Skeletal muscle tissue (tissue), 3 donors: ENCODE measurements at regions not wholly inside any gene's neighbourhood (a gene's known extent, or its start where the extent isn't known, plus 50 kb on each side); places are given as distances from the start of the nearest gene placed in this dataset.
A peak's percentile ranks its signal among the peaks of the same experiment; 100 is the strongest.

Experiments used
- H3K27ac ChIP-seq: one replicate; pipeline ENCODE4 v1.7.0; 2013; ENCODE audit warnings: mild to moderate bottlenecking, low read depth, low read length, inconsistent platforms
- H3K27me3 ChIP-seq, 3 donors: one replicate each; pipeline ENCODE4 v1.7.0; 2013; ENCODE audit warnings: low read length in 3 of 3; ENCODE audit not compliant: control insufficient read depth in 3 of 3, insufficient read depth in 3 of 3
- H3K36me3 ChIP-seq, 3 donors: one replicate each; pipeline ENCODE4 v1.7.0; 2013; ENCODE audit warnings: low read length in 3 of 3; ENCODE audit not compliant: control insufficient read depth in 3 of 3, insufficient read depth in 3 of 3
- H3K4me1 ChIP-seq, 3 donors: one replicate each; pipeline ENCODE4 v1.7.0; 2013; ENCODE audit warnings: low read length in 3 of 3, mild to moderate bottlenecking in 3 of 3; ENCODE audit not compliant: control insufficient read depth in 3 of 3, insufficient read depth in 3 of 3
- H3K4me3 ChIP-seq, 3 donors: one replicate each; pipeline ENCODE4 v1.7.0; 2013; ENCODE audit warnings: low read length in 3 of 3
- H3K9ac ChIP-seq, 3 donors: one replicate each; pipeline ENCODE4 v1.7.0; 2013; ENCODE audit warnings: low read length in 3 of 3, mild to moderate bottlenecking in 3 of 3, moderate library complexity in 2 of 3, low read depth in 1 of 3
- H3K9me3 ChIP-seq, 3 donors: one replicate each; pipeline ENCODE4 v1.7.0; 2013; ENCODE audit warnings: low read length in 3 of 3; ENCODE audit not compliant: control insufficient read depth in 3 of 3
- donor health status: Osteomylitis.

DNA sequence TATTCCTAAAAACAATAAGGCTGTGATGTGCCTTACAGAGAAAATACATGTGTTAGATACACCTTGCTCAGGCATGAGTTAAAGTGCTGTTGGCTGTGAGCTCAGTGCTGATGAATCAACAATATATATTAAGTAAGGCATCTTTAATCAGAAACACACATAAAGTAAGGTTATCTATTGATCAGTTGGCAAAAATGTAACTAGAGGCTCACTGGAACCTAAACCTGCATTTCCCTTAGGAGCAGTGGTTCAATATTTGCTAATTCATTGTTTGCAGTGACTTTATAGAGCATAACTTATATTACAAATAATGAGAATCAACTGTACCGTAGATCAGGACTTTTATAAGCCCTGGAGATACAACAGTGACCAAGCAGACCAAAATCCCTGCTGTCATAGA lies 77.0 kb upstream of the CYP1B1 start:
- Histone ChIP-seq H3K4me1 (peaks cover 0 to 4% (median under 1%) of the 10 kb centered on the region in 3 donors), H3K27me3 (peaks cover 0 to 3% (median 0%) of the 10 kb centered on the region in 3 donors), H3K9ac (no peak overlapping the region)

DNA sequence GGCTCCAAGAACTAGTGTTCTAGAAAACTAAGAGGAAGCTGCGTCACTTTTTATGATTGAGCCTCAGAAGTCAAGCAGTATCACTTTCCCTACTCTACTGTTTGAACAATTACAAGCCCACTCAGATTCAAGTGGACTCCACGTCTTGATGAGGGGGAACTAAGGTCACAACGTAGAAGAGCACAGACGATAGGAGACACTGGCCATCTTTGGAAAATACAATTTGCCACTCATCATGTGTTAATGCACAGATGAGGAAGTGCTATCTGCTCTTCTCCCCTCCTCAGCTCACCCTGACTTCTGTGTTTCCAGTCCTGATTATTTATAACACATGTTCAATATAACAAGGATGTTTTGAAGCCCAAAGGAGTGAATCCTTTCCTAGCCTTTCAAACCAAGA lies 76.1 kb upstream of the CYP1B1 start:
- H3K9me3 ChIP-seq = no peaks in the 10 kb centered on the region
- no peak overlapping the region for H3K4me3 ChIP-seq
- H3K36me3 ChIP-seq = no peaks in the 10 kb centered on the region
- no peak overlapping the region for H3K9ac ChIP-seq
- peaks cover 0 to 3% (median 0%) of the 10 kb centered on the region in 3 donors for H3K27me3 ChIP-seq
- H3K27ac ChIP-seq = no peak overlapping the region
- peaks cover 1 to 6% (median 3%) of the 10 kb centered on the region in 3 donors for H3K4me1 ChIP-seq

More for the DNA sequence above, 77.0 kb upstream of the CYP1B1 start:
- Histone ChIP-seq H3K27ac (no peak overlapping the region), H3K36me3 (no peaks in the 10 kb centered on the region), H3K9me3 (no peaks in the 10 kb centered on the region), H3K4me3 (no peak overlapping the region)

DNA sequence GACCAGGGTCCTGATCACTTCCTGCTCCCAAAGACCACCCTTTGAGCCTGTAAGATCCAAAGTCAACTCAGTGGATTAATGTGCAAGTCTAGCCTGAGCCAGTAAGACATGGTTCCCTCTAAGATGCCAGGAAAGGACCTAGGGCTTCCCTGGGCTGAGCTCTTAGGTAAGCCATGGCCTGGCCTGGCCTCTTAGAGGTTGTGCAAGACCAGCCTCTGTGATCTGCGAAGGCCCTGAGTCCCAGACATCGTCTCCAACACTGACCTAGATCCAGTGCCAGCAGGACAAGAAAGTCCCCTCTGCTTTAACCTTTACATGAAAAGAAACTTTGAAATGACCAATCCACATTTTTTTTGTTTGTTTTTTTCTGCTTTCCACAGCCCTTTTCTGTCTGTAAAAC lies 73.6 kb upstream of the CYP1B1 start:
- Histone ChIP-seq H3K27ac (no peak overlapping the region), H3K36me3 (no peaks in the 10 kb centered on the region), H3K4me1 (peaks cover 4 to 10% (median 10%) of the 10 kb centered on the region in 3 donors), H3K9me3 (no peaks in the 10 kb centered on the region), H3K4me3 (no peak overlapping the region), H3K9ac (no peak overlapping the region), H3K27me3 (no peaks in the 10 kb centered on the region)

GRCh38 chr2:38148501-38148900 lies 72.5 kb upstream of the CYP1B1 start:
- Histone ChIP-seq H3K27ac (no peak overlapping the region), H3K36me3 (no peaks in the 10 kb centered on the region), H3K4me3 (no peak overlapping the region), H3K4me1 (peaks cover 4 to 10% (median 8%) of the 10 kb centered on the region in 3 donors), H3K27me3 (no peaks in the 10 kb centered on the region), H3K9me3 (no peaks in the 10 kb centered on the region), H3K9ac (no peak overlapping the region)

- Histone ChIP-seq H3K27ac (peak overlapping the region; percentile 76), H3K4me1 (peaks cover 4 to 10% (median 8%) of the 10 kb centered on the region in 3 donors), H3K36me3 (no peaks in the 10 kb centered on the region), H3K4me3 (no peak overlapping the region), H3K9me3 (no peaks in the 10 kb centered on the region), H3K9ac (no peak overlapping the region), H3K27me3 (no peaks in the 10 kb centered on the region)
Observed at GRCh38 chr2:38147333-38148121, 71.6 kb upstream of the CYP1B1 start.

- Histone ChIP-seq H3K9me3 (no peaks in the 10 kb centered on the region), H3K9ac (no peak overlapping the region), H3K27me3 (no peaks in the 10 kb centered on the region), H3K36me3 (no peaks in the 10 kb centered on the region), H3K4me3 (no peak overlapping the region), H3K27ac (peak overlapping the region; percentile 76), H3K4me1 (peaks cover 4 to 10% (median 8%) of the 10 kb centered on the region in 3 donors)
Observed at GRCh38 chr2:38146907-38147307, 71.0 kb upstream of the CYP1B1 start.

DNA sequence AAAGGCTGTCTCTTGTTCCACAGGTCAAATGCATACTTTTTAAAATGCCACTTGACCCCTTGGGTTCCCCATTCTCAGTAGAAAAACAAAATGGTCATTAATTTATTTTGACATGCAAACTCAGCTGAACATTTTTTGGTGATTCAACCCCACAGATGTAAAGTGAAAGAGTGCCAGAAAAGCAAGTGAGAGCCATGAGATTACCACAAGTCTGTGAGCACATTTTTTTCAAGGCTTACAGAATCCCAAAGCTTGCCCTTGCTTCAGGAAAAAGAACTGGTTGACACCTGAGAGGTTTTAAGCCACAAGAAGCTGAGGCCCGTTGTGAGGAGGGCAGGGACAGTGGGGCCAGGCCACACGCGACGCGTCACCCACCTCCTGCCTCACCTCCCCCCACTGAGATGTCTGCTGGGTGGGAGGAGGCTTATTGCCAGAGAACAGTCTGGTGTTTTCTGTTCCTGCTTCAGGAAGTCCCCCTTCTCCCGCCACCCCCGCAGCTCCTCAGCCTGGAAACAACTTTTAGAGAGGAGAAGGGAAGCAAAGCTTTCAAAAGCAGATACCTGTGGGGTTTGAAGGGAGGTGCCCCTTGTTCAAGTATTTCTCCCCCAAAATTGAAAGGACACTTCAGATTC lies 70.4 kb upstream of the CYP1B1 start:
- H3K9me3 ChIP-seq = no peaks in the 10 kb centered on the region
- H3K27me3 ChIP-seq = no peaks in the 10 kb centered on the region
- peak overlapping the region; percentile 76 for H3K27ac ChIP-seq
- no peaks in the 10 kb centered on the region for H3K36me3 ChIP-seq
- peaks cover 4 to 10% (median 8%) of the 10 kb centered on the region in 3 donors for H3K4me1 ChIP-seq
- no peak overlapping the region for H3K4me3 ChIP-seq
- no peak overlapping the region for H3K9ac ChIP-seq

GRCh38 chr2:38145236-38145635 lies 69.3 kb upstream of the CYP1B1 start:
- Histone ChIP-seq H3K9ac (no peak overlapping the region), H3K27ac (no peak overlapping the region), H3K27me3 (no peaks in the 10 kb centered on the region), H3K36me3 (no peaks in the 10 kb centered on the region), H3K9me3 (no peaks in the 10 kb centered on the region), H3K4me1 (peaks cover 4 to 10% (median 8%) of the 10 kb centered on the region in 3 donors), H3K4me3 (no peak overlapping the region)

DNA sequence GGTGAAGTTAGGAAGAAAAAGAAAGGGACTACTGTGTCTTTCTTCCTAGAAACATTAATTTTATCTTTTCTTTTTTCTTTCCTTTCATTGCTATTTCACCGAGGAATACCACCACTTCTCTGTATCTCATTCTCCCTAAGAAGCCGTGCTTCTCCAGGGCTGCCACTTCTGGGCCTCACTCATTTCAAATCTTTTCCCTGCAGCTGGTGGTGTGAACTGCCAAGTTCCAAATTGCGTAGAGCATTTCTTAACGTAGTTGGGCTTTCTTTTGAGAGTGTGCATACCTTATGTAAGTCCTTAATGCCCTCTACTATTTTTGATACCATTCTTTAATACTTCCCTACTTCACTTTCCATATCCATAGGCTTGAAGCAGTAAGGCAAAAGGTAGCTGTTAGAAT lies 66.7 kb upstream of the CYP1B1 start:
- Histone ChIP-seq H3K27ac (no peak overlapping the region), H3K36me3 (peaks cover 0 to 4% (median 0%) of the 10 kb centered on the region in 3 donors), H3K27me3 (no peaks in the 10 kb centered on the region), H3K9me3 (no peaks in the 10 kb centered on the region), H3K4me3 (no peak overlapping the region), H3K4me1 (peaks cover 4 to 10% (median 8%) of the 10 kb centered on the region in 3 donors), H3K9ac (no peak overlapping the region)

GRCh38 chr2:38141501-38141900 lies 65.5 kb upstream of the CYP1B1 start:
- H3K27ac ChIP-seq = no peak overlapping the region
- H3K4me1 ChIP-seq = peaks cover 0 to 2% (median 1%) of the 10 kb centered on the region in 3 donors
- H3K36me3 ChIP-seq = peaks cover 0 to 4% (median 0%) of the 10 kb centered on the region in 3 donors
- H3K4me3 ChIP-seq = no peak overlapping the region
- no peaks in the 10 kb centered on the region for H3K27me3 ChIP-seq
- no peak overlapping the region for H3K9ac ChIP-seq
- H3K9me3 ChIP-seq = no peaks in the 10 kb centered on the region
